K562 (cell line): ENCODE measurements at regions not wholly inside any gene's neighbourhood (a gene's known extent, or its start where the extent isn't known, plus 50 kb on each side); places are given as distances from the start of the nearest gene placed in this dataset.

Source experiments
- ATAC-seq: fragments of 200-7000 bp; cut with Tn5 transposase; 3 replicates; pipeline ENCODE4 v1.9.1; 2020; ENCODE audit warnings: moderate library complexity
- BruUV-seq: library from RNA; stranded (reverse); fragments of 400-500 nt; replicated peaks from 2 replicates; lab custom pipeline; 2021; lab: Mats Ljungman, UMichigan
- CTCF ChIA-PET: fragments of 300-600 bp; formaldehyde crosslinking; extraction: SDS; loops from one replicate; lab custom pipeline; 2021; ENCODE audit warnings: low intra/inter-chr PET ratio; lab: Yijun Ruan, JAX
- POLR2A ChIA-PET: fragments of 300-600, 350-650 bp; sonication (Branson Sonifier 250); formaldehyde crosslinking; extraction: SDS; loops from one replicate; lab custom pipeline; 2021; ENCODE audit warnings: antibody characterized with exemption, inconsistent platforms; lab: Yijun Ruan, JAX
- DNase-seq, 4 experiments: peaks; one replicate each; pipeline versions ENCODE4 v3.0.0 to v3.0.0-alpha.2; 2011 to 2018; ENCODE audit warnings: low spot score in 3 of 4, mixed read lengths in 3 of 4; ENCODE audit errors: extremely low read depth in 1 of 4
- FAIRE-seq: peaks from 2 replicates; lab custom pipeline; 2011; peaks lifted over from hg19 to GRCh38; lab: Jason Lieb, UNC
- H2AFZ ChIP-seq: 2 replicates; pipeline ENCODE4 v1.6.0; 2011; ENCODE audit warnings: low read depth, low read length, control low read depth, inconsistent platforms
- H3K27ac ChIP-seq: fragments of 200-600 bp; 3 replicates; pipeline ENCODE4 v1.8.0; 2011; ENCODE audit warnings: low read depth, mild to moderate bottlenecking, control low read depth, inconsistent platforms, low read length, moderate library complexity, mixed read lengths; ENCODE audit errors: extremely low read depth
- H3K27me3 ChIP-seq, 2 experiments: fragments of 300-600 bp in 1 of 2; 2 replicates in 1 of 2; 3 replicates in 1 of 2; pipeline versions ENCODE4 v1.6.0 to v1.8.0; 2011; ENCODE audit warnings: inconsistent platforms in 2 of 2, low read length in 2 of 2, mild to moderate bottlenecking in 1 of 2, mixed read lengths in 1 of 2, moderate library complexity in 1 of 2; ENCODE audit not compliant: control insufficient read depth in 2 of 2, insufficient read depth in 2 of 2
- H3K36me3 ChIP-seq: fragments of 300-600 bp; 3 replicates; pipeline ENCODE4 v1.8.0; 2011; ENCODE audit warnings: mild to moderate bottlenecking, low read length, inconsistent platforms; ENCODE audit not compliant: control insufficient read depth, insufficient read depth
- H3K4me1 ChIP-seq, 2 experiments: fragments of 200-600 bp in 1 of 2; replicated peaks in 1 of 2; 2 replicates in 1 of 2; 3 replicates in 1 of 2; pipeline versions ENCODE4 v1.5.1 to v1.8.0; 2011; ENCODE audit warnings: inconsistent platforms in 2 of 2, low read length in 2 of 2, mild to moderate bottlenecking in 1 of 2, mixed read lengths in 1 of 2, moderate library complexity in 1 of 2; ENCODE audit not compliant: control insufficient read depth in 2 of 2, insufficient read depth in 2 of 2
- H3K4me2 ChIP-seq: 2 replicates; pipeline ENCODE4 v1.6.1; 2011; ENCODE audit warnings: low read length, control low read depth, inconsistent platforms, mixed read lengths; ENCODE audit not compliant: insufficient read depth
- H3K4me3 ChIP-seq: fragments of 200-600 bp; sonication (generic), shearing (Covaris generic); 2 replicates; pipeline ENCODE4 v1.5.1; 2016; ENCODE audit warnings: control low read depth, inconsistent platforms
- H3K79me2 ChIP-seq: fragments of 200-600 bp; 3 replicates; pipeline ENCODE4 v1.8.0; 2011; ENCODE audit warnings: low read length, inconsistent platforms; ENCODE audit not compliant: control insufficient read depth, insufficient read depth
- H3K9ac ChIP-seq, 2 experiments: 2 replicates each; pipeline versions ENCODE4 v1.6.0 to v1.6.1; 2011; ENCODE audit warnings: low read depth in 2 of 2, low read length in 2 of 2, control low read depth in 1 of 2, inconsistent platforms in 1 of 2, mild to moderate bottlenecking in 1 of 2, mixed read lengths in 1 of 2; ENCODE audit not compliant: insufficient read depth in 1 of 2
- H3K9me1 ChIP-seq: one replicate; pipeline ENCODE4 v1.6.0; 2011; ENCODE audit warnings: inconsistent platforms, mild to moderate bottlenecking, low read length, moderate library complexity; ENCODE audit not compliant: control insufficient read depth, insufficient read depth
- H3K9me3 ChIP-seq: replicated peaks from 2 replicates; pipeline ENCODE4 v1.5.1; 2011; ENCODE audit warnings: low read depth, low read length, inconsistent platforms; ENCODE audit not compliant: control insufficient read depth, insufficient read depth
- H4K20me1 ChIP-seq: replicated peaks from 2 replicates; pipeline ENCODE4 v1.6.1; 2011; ENCODE audit warnings: low read length, inconsistent platforms, mixed read lengths; ENCODE audit not compliant: control insufficient read depth, insufficient read depth
- ELF1 ChIP-seq: fragments of 200-800 bp; sonication (Bioruptor generic); IDR thresholded peaks from 2 replicates; pipeline ENCODE4 v1.6.1; 2016; ENCODE audit warnings: missing genetic modification characterization, missing compliant biosample characterization
- GTF2F1 ChIP-seq: IDR thresholded peaks from 2 replicates; pipeline ENCODE4 v1.6.1; 2011; ENCODE audit warnings: low read depth, low read length, improper control_type of control experiment
- NBN ChIP-seq: fragments of 450-650 bp; IDR thresholded peaks from 2 replicates; pipeline ENCODE4 v1.6.1; 2016; ENCODE audit warnings: low read depth, mild to moderate bottlenecking
- POLR3G ChIP-seq: IDR thresholded peaks from 2 replicates; pipeline ENCODE4 v1.6.1; 2011; ENCODE audit not compliant: insufficient read length, insufficient replicate concordance; ENCODE audit errors: extremely low read depth
- YY1 ChIP-seq, 3 experiments: IDR thresholded peaks; 2 replicates each; pipeline ENCODE4 v1.6.1; 2011; ENCODE audit warnings: low read length in 2 of 3, mild to moderate bottlenecking in 2 of 3, moderate library complexity in 2 of 3, borderline replicate concordance in 1 of 3, control low read depth in 1 of 3, low read depth in 1 of 3; ENCODE audit not compliant: insufficient read depth in 3 of 3, insufficient replicate concordance in 2 of 3, control insufficient read depth in 1 of 3, insufficient read length in 1 of 3; ENCODE audit errors: extremely low read depth in 1 of 3
- WGBS: fragments of 100-300 bp; shearing (Covaris generic); methylation state at CpG from one replicate; pipeline ENCODE4 v1.1.6; 2016; ENCODE audit warnings: low coverage, mixed read lengths; ENCODE audit not compliant: insufficient coverage; ENCODE audit errors: missing lambda C conversion rate; 5-methylcytosine and 5-hydroxymethylcytosine counted together
- in situ Hi-C: fragments of 300-500 bp; cut with MboI; formaldehyde crosslinking; loops from 4 replicates; pipeline ENCODE4 v1.15.0; 2018; ENCODE audit warnings: inconsistent platforms, mixed read lengths
- intact Hi-C: fragments of 100-400 bp; cut with micrococcal nuclease; formaldehyde crosslinking; loops from 2 replicates; pipeline ENCODE4 v1.14.2; 2022
- TF ChIP-seq, protein P1 (sequence below): sonication (generic); formaldehyde crosslinking; IDR thresholded peaks from 2 replicates; pipeline ENCODE4 v1.8.1; 2022; ENCODE audit warnings: missing genetic modification reagents
- TF ChIP-seq, protein P2 (sequence below): fragments of 450-650 bp; formaldehyde crosslinking; conservative IDR thresholded peaks from 2 replicates; pipeline ENCODE4 v1.4.0; 2022; ENCODE audit warnings: mild to moderate bottlenecking, missing genetic modification characterization

DNA sequence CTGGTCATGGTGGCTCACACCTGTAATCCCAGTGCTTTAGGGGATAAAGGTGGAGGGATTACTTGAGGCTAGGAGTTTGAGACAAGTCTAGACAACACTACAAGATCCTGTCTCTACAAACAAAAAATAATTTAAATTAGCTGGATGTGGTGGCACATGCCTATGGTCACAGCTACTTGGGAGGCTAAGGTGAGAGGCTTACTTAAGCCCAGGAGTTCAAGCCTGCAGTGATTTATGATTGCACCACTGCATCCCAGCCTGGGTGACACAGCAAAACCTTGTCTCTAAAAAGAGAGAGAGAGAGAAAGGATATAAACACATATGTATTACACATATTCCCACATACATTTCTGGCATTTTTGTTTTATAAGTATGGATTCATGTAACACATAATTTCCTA is 325.2 kb downstream of the DUSP10 start:
- ATAC-seq: no peak
- POLR2A ChIA-PET: no interaction called here
- H3K79me2 ChIP-seq: no peaks in the 10 kb centered on the region

DNA sequence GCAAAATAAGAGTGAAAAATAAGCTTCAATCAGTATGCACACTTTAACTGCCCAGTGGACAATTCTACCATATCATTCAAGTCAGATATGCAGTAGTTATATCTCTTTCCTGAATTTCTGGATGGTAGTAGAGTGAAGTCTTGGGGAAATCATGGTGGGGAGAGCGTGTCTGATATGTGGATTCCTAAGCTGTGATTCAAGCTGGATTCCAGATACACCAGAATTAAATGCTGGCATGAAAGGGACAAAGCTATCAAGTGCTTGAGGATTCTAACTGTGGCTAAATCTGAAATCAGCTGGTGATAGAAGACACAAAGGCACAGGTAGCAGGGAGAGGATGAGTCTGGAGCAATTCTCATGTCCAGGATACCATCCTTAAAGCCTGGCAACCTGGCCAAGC is 323.5 kb downstream of the DUSP10 start:
- 0% methylated on average over 1 of the region's 1 CpG for WGBS
- Histone ChIP-seq H3K27me3 (no peaks in the 10 kb centered on the region), H4K20me1 (no peaks in the 10 kb centered on the region), H3K9ac (no peak overlapping the region), H3K27ac (no peak overlapping the region), H3K9me1 (no peaks in the 10 kb centered on the region), H3K79me2 (no peaks in the 10 kb centered on the region), H3K4me1 (no peaks in the 10 kb centered on the region), H3K9me3 (no peaks in the 10 kb centered on the region), H3K36me3 (no peaks in the 10 kb centered on the region), H3K4me2 (no peak overlapping the region), H3K4me3 (no peak overlapping the region), H2AFZ (no peak overlapping the region)
- no TSS peak for BruUV-seq
- no peak for DNase-seq
- intact Hi-C loops: no loop called here
- ChIA-PET CTCF (no interaction called here), POLR2A (interaction anchor here (0.5 to 0.8 kb wide), 2 partner anchors 260 to 553 kb away, joined by 3 read pairs; no protein-coding TSS in a partner anchor)
- no peak for FAIRE-seq
- in situ Hi-C loops: no loop called here
- TF ChIP-seq GTF2F1 (no peak), ELF1 (tag) (no peak), YY1 (IDR thresholded peaks at IDR 0.05; ENCODE audit: borderline replicate concordance in 1 of 3, control insufficient read depth in 1 of 3, extremely low read depth in 1 of 3, insufficient read depth in 3 of 3, insufficient read length in 1 of 3, insufficient replicate concordance in 2 of 3, low read depth in 1 of 3, low read length in 2 of 3) (no peak), NBN (no peak), POLR3G (no peak)
- TF ChIP-seq, protein P1, sequence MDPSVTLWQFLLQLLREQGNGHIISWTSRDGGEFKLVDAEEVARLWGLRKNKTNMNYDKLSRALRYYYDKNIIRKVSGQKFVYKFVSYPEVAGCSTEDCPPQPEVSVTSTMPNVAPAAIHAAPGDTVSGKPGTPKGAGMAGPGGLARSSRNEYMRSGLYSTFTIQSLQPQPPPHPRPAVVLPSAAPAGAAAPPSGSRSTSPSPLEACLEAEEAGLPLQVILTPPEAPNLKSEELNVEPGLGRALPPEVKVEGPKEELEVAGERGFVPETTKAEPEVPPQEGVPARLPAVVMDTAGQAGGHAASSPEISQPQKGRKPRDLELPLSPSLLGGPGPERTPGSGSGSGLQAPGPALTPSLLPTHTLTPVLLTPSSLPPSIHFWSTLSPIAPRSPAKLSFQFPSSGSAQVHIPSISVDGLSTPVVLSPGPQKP (CRISPR knock-in tag): no peak
- TF ChIP-seq, protein P2, sequence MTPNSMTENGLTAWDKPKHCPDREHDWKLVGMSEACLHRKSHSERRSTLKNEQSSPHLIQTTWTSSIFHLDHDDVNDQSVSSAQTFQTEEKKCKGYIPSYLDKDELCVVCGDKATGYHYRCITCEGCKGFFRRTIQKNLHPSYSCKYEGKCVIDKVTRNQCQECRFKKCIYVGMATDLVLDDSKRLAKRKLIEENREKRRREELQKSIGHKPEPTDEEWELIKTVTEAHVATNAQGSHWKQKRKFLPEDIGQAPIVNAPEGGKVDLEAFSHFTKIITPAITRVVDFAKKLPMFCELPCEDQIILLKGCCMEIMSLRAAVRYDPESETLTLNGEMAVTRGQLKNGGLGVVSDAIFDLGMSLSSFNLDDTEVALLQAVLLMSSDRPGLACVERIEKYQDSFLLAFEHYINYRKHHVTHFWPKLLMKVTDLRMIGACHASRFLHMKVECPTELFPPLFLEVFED (CRISPR knock-in tag): no peak
- ATAC-seq: no peak

More for the DNA sequence above, 325.2 kb downstream of the DUSP10 start:
- H3K9ac ChIP-seq: no peak overlapping the region
- in situ Hi-C loops: no loop called here
- TF ChIP-seq GTF2F1: no peak
- H3K9me1 ChIP-seq: no peaks in the 10 kb centered on the region
- no peak overlapping the region for H3K4me2 ChIP-seq
- H3K27ac ChIP-seq: no peak overlapping the region
- CTCF ChIA-PET: no interaction called here
- no peak overlapping the region for H2AFZ ChIP-seq
- intact Hi-C loops: no loop called here
- H3K4me1 ChIP-seq: no peaks in the 10 kb centered on the region
- no peaks in the 10 kb centered on the region for H3K36me3 ChIP-seq
- no peaks in the 10 kb centered on the region for H3K9me3 ChIP-seq
- FAIRE-seq: no peak
- H3K4me3 ChIP-seq: no peak overlapping the region
- no peaks in the 10 kb centered on the region for H3K27me3 ChIP-seq
- no TSS peak for BruUV-seq
- no peak for DNase-seq
- H4K20me1 ChIP-seq: no peaks in the 10 kb centered on the region
